ENCODE measurements at regions not wholly inside any gene's neighbourhood (a gene's known extent, or its start where the extent isn't known, plus 50 kb on each side); places are given as distances from the start of the nearest gene placed in this dataset.

DNA sequence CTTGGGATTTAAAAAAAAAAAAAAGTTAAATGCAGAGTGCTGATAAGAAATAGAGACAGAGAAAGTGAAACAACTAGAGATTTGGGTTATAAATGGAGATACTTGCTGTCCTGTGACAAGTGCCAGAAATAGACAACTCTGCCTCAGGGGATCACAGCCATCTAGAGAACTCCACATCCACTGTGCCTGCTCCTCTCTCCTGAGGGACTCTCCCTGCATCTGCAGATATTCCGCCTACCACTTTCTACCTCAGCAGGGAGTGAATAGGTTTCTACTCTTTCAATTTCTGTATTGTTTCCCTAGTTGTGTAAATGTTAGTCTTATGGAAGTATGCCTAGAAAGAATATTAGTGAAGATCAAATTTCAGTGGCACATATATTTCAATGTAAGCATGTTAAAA is 307.2 kb downstream of the HTR1A start:
- intact Hi-C loops (cut with DNase I): no loop called here
- no peak for DNase-seq
- H3K4me3 ChIP-seq: no peak overlapping the region
- no peak overlapping the region for H3K27ac ChIP-seq
- ATAC-seq: no peak
- no peaks in the 10 kb centered on the region for H3K36me3 ChIP-seq
- no peaks in the 10 kb centered on the region for H3K27me3 ChIP-seq
- TF ChIP-seq CTCF (IDR thresholded peaks at IDR 0.05): no peak
- no peak for TF ChIP-seq POLR2A (IDR thresholded peaks at IDR 0.05)
- no peaks in the 10 kb centered on the region for H3K9me3 ChIP-seq
- no peaks in the 10 kb centered on the region for H3K4me1 ChIP-seq
- WGBS (ENCODE audit: insufficient coverage, low coverage, low lambda C conversion rate, missing lambda C conversion rate): 42% methylated on average over 1 of the region's 1 CpG

DNA sequence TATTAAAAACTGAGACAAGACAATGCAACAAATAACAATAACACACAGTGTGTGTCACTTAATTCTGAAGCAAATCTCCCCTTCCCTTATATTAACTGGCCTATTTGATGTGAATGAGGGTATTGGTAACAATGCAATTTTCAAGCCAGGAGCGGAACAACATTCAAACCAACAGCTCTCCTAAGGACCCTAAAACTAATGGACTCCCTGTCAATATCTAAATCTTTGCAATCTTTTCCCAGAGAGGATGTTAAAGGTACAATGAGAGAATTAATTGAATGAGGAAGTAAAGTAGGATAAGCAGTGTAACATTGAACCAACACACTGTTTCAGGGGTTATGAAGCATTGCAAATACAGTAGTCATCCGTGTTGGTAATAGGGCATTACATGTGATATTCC is 311.7 kb downstream of the HTR1A start:
- no peak overlapping the region for H3K27ac ChIP-seq
- WGBS (ENCODE audit: insufficient coverage, low coverage, low lambda C conversion rate, missing lambda C conversion rate): 61% methylated on average over 2 of the region's 2 CpGs
- DNase-seq (no peak), ATAC-seq (no peak)
- H3K27me3 ChIP-seq: no peaks in the 10 kb centered on the region
- no peaks in the 10 kb centered on the region for H3K4me1 ChIP-seq
- TF ChIP-seq POLR2A (IDR thresholded peaks at IDR 0.05) (no peak), CTCF (IDR thresholded peaks at IDR 0.05) (no peak)
- no peaks in the 10 kb centered on the region for H3K36me3 ChIP-seq
- H3K9me3 ChIP-seq: no peaks in the 10 kb centered on the region
- no peak overlapping the region for H3K4me3 ChIP-seq
- intact Hi-C loops (cut with DNase I): no loop called here

- TF ChIP-seq POLR2A (IDR thresholded peaks at IDR 0.05): no peak
- no peak for TF ChIP-seq CTCF (IDR thresholded peaks at IDR 0.05)
- ATAC-seq (no peak), DNase-seq (no peak)
- Histone ChIP-seq H3K4me3 (no peak overlapping the region), H3K27me3 (no peaks in the 10 kb centered on the region), H3K27ac (no peak overlapping the region), H3K9me3 (no peaks in the 10 kb centered on the region), H3K4me1 (no peaks in the 10 kb centered on the region), H3K36me3 (no peaks in the 10 kb centered on the region)
- intact Hi-C loops (cut with DNase I): no loop called here
Observed at GRCh38 chr5:63648376-63648775, 313.9 kb downstream of the HTR1A start.

DNA sequence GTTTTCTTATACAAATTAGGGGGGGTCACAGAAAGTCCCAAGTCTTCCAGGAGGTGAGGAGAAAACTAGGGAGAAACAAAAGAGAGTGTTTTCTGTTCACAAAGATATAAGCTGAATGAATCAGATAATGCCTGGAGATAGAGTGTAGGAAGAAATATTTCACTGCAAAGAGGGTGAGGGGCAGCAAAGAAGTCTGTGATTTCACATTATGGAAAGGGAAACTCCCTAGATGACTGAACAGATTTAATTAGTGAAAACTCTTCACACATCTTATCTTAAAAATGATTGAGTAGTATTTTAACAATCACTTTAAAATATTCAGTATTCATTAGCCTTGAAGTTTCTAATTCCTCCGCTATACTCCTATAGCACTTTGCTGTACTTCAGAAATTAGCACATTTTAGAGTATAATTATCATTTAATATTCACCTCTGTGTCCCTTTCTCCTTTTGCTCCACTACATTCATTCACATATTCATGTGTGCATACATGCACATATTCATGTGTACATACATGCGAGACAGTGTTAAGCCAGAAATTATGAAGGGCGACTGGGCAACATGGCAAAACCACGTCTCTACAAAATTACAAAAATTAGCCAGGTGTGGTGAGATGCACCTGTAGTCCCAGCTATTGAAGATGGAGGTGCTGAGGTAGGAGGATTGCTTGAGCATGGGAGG is 332.2 kb downstream of the HTR1A start:
- Histone ChIP-seq H3K27ac (no peak overlapping the region), H3K4me3 (no peak overlapping the region), H3K36me3 (no peaks in the 10 kb centered on the region), H3K9me3 (no peaks in the 10 kb centered on the region), H3K4me1 (no peaks in the 10 kb centered on the region), H3K27me3 (no peaks in the 10 kb centered on the region)
- ATAC-seq (no peak), DNase-seq (no peak)
- intact Hi-C loops (cut with DNase I): no loop called here
- WGBS (ENCODE audit: insufficient coverage, low coverage, low lambda C conversion rate, missing lambda C conversion rate): 65% methylated on average over 4 of the region's 4 CpGs
- TF ChIP-seq CTCF (IDR thresholded peaks at IDR 0.05) (no peak), POLR2A (IDR thresholded peaks at IDR 0.05) (no peak)

GRCh38 chr5:63613442-63613841 is 348.8 kb downstream of the HTR1A start:
- Histone ChIP-seq H3K27ac (no peak overlapping the region), H3K9me3 (no peaks in the 10 kb centered on the region), H3K4me3 (no peak overlapping the region), H3K36me3 (no peaks in the 10 kb centered on the region), H3K27me3 (no peaks in the 10 kb centered on the region), H3K4me1 (no peaks in the 10 kb centered on the region)
- ATAC-seq (peak in 2 of 4 donors; percentile 34 to 46), DNase-seq (no peak)
- TF ChIP-seq POLR2A (IDR thresholded peaks at IDR 0.05): no peak
- TF ChIP-seq CTCF (IDR thresholded peaks at IDR 0.05): no peak
- 39% methylated on average over 3 of the region's 3 CpGs for WGBS (ENCODE audit: insufficient coverage, low coverage, low lambda C conversion rate, missing lambda C conversion rate)
- intact Hi-C loops (cut with DNase I): no loop called here
